GM06990 (cell line): ENCODE measurements at regions not wholly inside any gene's neighbourhood (a gene's known extent, or its start where the extent isn't known, plus 50 kb on each side); places are given as distances from the start of the nearest gene placed in this dataset.

Source experiments
- DNase-seq: peaks from one replicate; pipeline ENCODE4 v3.0.0-alpha.2; 2011; ENCODE audit not compliant: insufficient read length; ENCODE audit errors: extremely low read depth
- H3K27me3 ChIP-seq: replicated peaks from 2 replicates; pipeline ENCODE4 v1.6.0; 2011; ENCODE audit warnings: low read length; ENCODE audit not compliant: control insufficient read depth, insufficient read depth
- H3K36me3 ChIP-seq: 2 replicates; pipeline ENCODE4 v1.5.1; 2011; ENCODE audit warnings: low read length; ENCODE audit not compliant: control insufficient read depth, insufficient read depth
- H3K4me3 ChIP-seq: replicated peaks from 2 replicates; pipeline ENCODE4 v1.5.1; 2011; ENCODE audit warnings: low read depth, mild to moderate bottlenecking, control low read depth, low read length
- CTCF ChIP-seq: IDR thresholded peaks from 2 replicates; pipeline ENCODE4 v1.5.1; 2011; ENCODE audit warnings: low read length, control low read depth, mild to moderate bottlenecking, inconsistent platforms; ENCODE audit not compliant: insufficient read depth, poor library complexity, severe bottlenecking

GRCh38 chr18:26614374-26614773 is 66.0 kb upstream of the KCTD1 start:
- Histone ChIP-seq H3K36me3 (no peaks in the 10 kb centered on the region), H3K27me3 (no peaks in the 10 kb centered on the region), H3K4me3 (no peak overlapping the region)
- TF ChIP-seq CTCF: no peak
- DNase-seq: no peak
